ENCODE measurements at regions not wholly inside any gene's neighbourhood (a gene's known extent, or its start where the extent isn't known, plus 50 kb on each side); places are given as distances from the start of the nearest gene placed in this dataset.

GRCh38 chr21:15140321-15141019, 75.7 kb upstream of the NRIP1 start:
- H3K18ac ChIP-seq (ENCODE audit: low read length) = no peak overlapping the region
- no peaks in the 10 kb centered on the region for H3K79me1 ChIP-seq (ENCODE audit: low read depth, low read length)
- H3K4ac ChIP-seq (ENCODE audit: low read length) = no peak overlapping the region
- peak overlapping the region; percentile 5 for H2AFZ ChIP-seq (ENCODE audit: low read length)
- no peaks in the 10 kb centered on the region for H3K9me3 ChIP-seq (replicated peaks in 1 of 2; ENCODE audit: control insufficient read depth in 2 of 2, insufficient read depth in 1 of 2, low read depth in 1 of 2, low read length in 2 of 2)
- no peak overlapping the region for H2BK5ac ChIP-seq (ENCODE audit: low read length)
- H3K4me2 ChIP-seq (ENCODE audit: insufficient read depth, low read length, poor library complexity, severe bottlenecking) = no peak overlapping the region
- H2BK12ac ChIP-seq (ENCODE audit: low read length) = no peak overlapping the region
- no peak overlapping the region for H2BK15ac ChIP-seq (ENCODE audit: low read length)
- no peak overlapping the region for H2AK5ac ChIP-seq (ENCODE audit: low read depth, low read length)
- WGBS, 2 donors (ENCODE audit: extremely low coverage in 2 of 2, insufficient read length in 2 of 2, insufficient replicate concordance in 1 of 2) = no CpG with 5 or more reads among the region's 9 CpGs
- H3K4me3 ChIP-seq (ENCODE audit: low read length in 2 of 2) = no peak overlapping the region
- no peak overlapping the region for H2BK120ac ChIP-seq (ENCODE audit: low read depth, low read length)
- no peaks in the 10 kb centered on the region for H3K27me3 ChIP-seq (ENCODE audit: control insufficient read depth in 3 of 3, insufficient read depth in 3 of 3, low read depth in 1 of 3, low read length in 3 of 3)
- no peak overlapping the region for H3K9ac ChIP-seq (ENCODE audit: low read depth, low read length, poor library complexity)
- DNase-seq (ENCODE audit: low spot score) = no peak
- H3K4me1 ChIP-seq (ENCODE audit: control insufficient read depth in 2 of 2, insufficient read depth in 1 of 2, low read depth in 1 of 2, low read length in 2 of 2) = peaks cover 6 to 15% of the 10 kb centered on the region in 2 donors
- no peak overlapping the region for H3K23ac ChIP-seq (ENCODE audit: low read depth, low read length, poor library complexity)
- H3K36me3 ChIP-seq (replicated peaks in 1 of 2; ENCODE audit: control insufficient read depth in 2 of 2, insufficient read depth in 2 of 2, low read length in 2 of 2) = no peaks in the 10 kb centered on the region
- H3K14ac ChIP-seq (ENCODE audit: low read length) = no peak overlapping the region
- no peak overlapping the region for H3K27ac ChIP-seq (replicated peaks; ENCODE audit: low read length)
- no peak overlapping the region for H4K91ac ChIP-seq (ENCODE audit: low read depth, low read length, poor library complexity)
- no peak overlapping the region for H4K8ac ChIP-seq (ENCODE audit: low read depth, low read length)

GRCh38 chr21:15141261-15141970, 76.6 kb upstream of the NRIP1 start:
- Histone ChIP-seq H3K27me3 (ENCODE audit: control insufficient read depth in 3 of 3, insufficient read depth in 3 of 3, low read depth in 1 of 3, low read length in 3 of 3) (no peaks in the 10 kb centered on the region), H3K27ac (replicated peaks; ENCODE audit: low read length) (no peak overlapping the region), H2BK12ac (ENCODE audit: low read length) (no peak overlapping the region), H2BK15ac (ENCODE audit: low read length) (no peak overlapping the region), H2BK5ac (ENCODE audit: low read length) (no peak overlapping the region), H3K23ac (ENCODE audit: low read depth, low read length, poor library complexity) (no peak overlapping the region), H3K9ac (ENCODE audit: low read depth, low read length, poor library complexity) (no peak overlapping the region), H3K4me1 (ENCODE audit: control insufficient read depth in 2 of 2, insufficient read depth in 1 of 2, low read depth in 1 of 2, low read length in 2 of 2) (peaks cover 6 to 15% of the 10 kb centered on the region in 2 donors), H3K4me2 (ENCODE audit: insufficient read depth, low read length, poor library complexity, severe bottlenecking) (no peak overlapping the region), H3K18ac (ENCODE audit: low read length) (no peak overlapping the region), H4K91ac (ENCODE audit: low read depth, low read length, poor library complexity) (no peak overlapping the region), H3K9me3 (replicated peaks in 1 of 2; ENCODE audit: control insufficient read depth in 2 of 2, insufficient read depth in 1 of 2, low read depth in 1 of 2, low read length in 2 of 2) (no peaks in the 10 kb centered on the region), H2AFZ (ENCODE audit: low read length) (no peak overlapping the region), H3K79me1 (ENCODE audit: low read depth, low read length) (no peaks in the 10 kb centered on the region), H2BK120ac (ENCODE audit: low read depth, low read length) (no peak overlapping the region), H3K36me3 (replicated peaks in 1 of 2; ENCODE audit: control insufficient read depth in 2 of 2, insufficient read depth in 2 of 2, low read length in 2 of 2) (no peaks in the 10 kb centered on the region), H4K8ac (ENCODE audit: low read depth, low read length) (no peak overlapping the region), H3K4me3 (ENCODE audit: low read length in 2 of 2) (no peak overlapping the region), H3K14ac (ENCODE audit: low read length) (no peak overlapping the region), H2AK5ac (ENCODE audit: low read depth, low read length) (no peak overlapping the region), H3K4ac (ENCODE audit: low read length) (no peak overlapping the region)
- no CpG with 5 or more reads among the region's 8 CpGs for WGBS, 2 donors (ENCODE audit: extremely low coverage in 2 of 2, insufficient read length in 2 of 2, insufficient replicate concordance in 1 of 2)
- DNase-seq (ENCODE audit: low spot score) = no peak

- Histone ChIP-seq H3K79me1 (ENCODE audit: low read depth, low read length) (no peaks in the 10 kb centered on the region), H4K8ac (ENCODE audit: low read depth, low read length) (no peak overlapping the region), H3K4me2 (ENCODE audit: insufficient read depth, low read length, poor library complexity, severe bottlenecking) (no peak overlapping the region), H3K23ac (ENCODE audit: low read depth, low read length, poor library complexity) (no peak overlapping the region), H3K36me3 (replicated peaks in 1 of 2; ENCODE audit: control insufficient read depth in 2 of 2, insufficient read depth in 2 of 2, low read length in 2 of 2) (no peaks in the 10 kb centered on the region), H2AK5ac (ENCODE audit: low read depth, low read length) (no peak overlapping the region), H2BK120ac (ENCODE audit: low read depth, low read length) (no peak overlapping the region), H3K27ac (replicated peaks; ENCODE audit: low read length) (no peak overlapping the region), H2AFZ (ENCODE audit: low read length) (no peak overlapping the region), H3K18ac (ENCODE audit: low read length) (no peak overlapping the region), H3K9ac (ENCODE audit: low read depth, low read length, poor library complexity) (no peak overlapping the region), H3K27me3 (ENCODE audit: control insufficient read depth in 3 of 3, insufficient read depth in 3 of 3, low read depth in 1 of 3, low read length in 3 of 3) (no peaks in the 10 kb centered on the region), H3K4me3 (ENCODE audit: low read length in 2 of 2) (no peak overlapping the region), H3K4ac (ENCODE audit: low read length) (no peak overlapping the region), H2BK12ac (ENCODE audit: low read length) (no peak overlapping the region), H3K14ac (ENCODE audit: low read length) (no peak overlapping the region), H3K9me3 (replicated peaks in 1 of 2; ENCODE audit: control insufficient read depth in 2 of 2, insufficient read depth in 1 of 2, low read depth in 1 of 2, low read length in 2 of 2) (no peaks in the 10 kb centered on the region), H4K91ac (ENCODE audit: low read depth, low read length, poor library complexity) (no peak overlapping the region), H2BK15ac (ENCODE audit: low read length) (no peak overlapping the region), H3K4me1 (ENCODE audit: control insufficient read depth in 2 of 2, insufficient read depth in 1 of 2, low read depth in 1 of 2, low read length in 2 of 2) (peaks cover 4 to 15% of the 10 kb centered on the region in 2 donors), H2BK5ac (ENCODE audit: low read length) (no peak overlapping the region)
- WGBS, 2 donors (ENCODE audit: extremely low coverage in 2 of 2, insufficient read length in 2 of 2, insufficient replicate concordance in 1 of 2) = no CpG with 5 or more reads among the region's 4 CpGs
- no peak for DNase-seq (ENCODE audit: low spot score)
Observed at GRCh38 chr21:15144026-15144425, 79.2 kb upstream of the NRIP1 start.

- H3K9me3 ChIP-seq (replicated peaks in 1 of 2; ENCODE audit: control insufficient read depth in 2 of 2, insufficient read depth in 1 of 2, low read depth in 1 of 2, low read length in 2 of 2) = peaks cover 0 to 5% of the 10 kb centered on the region in 2 donors
- H3K4me2 ChIP-seq (ENCODE audit: insufficient read depth, low read length, poor library complexity, severe bottlenecking) = no peak overlapping the region
- H3K4ac ChIP-seq (ENCODE audit: low read length) = no peak overlapping the region
- H3K23ac ChIP-seq (ENCODE audit: low read depth, low read length, poor library complexity) = no peak overlapping the region
- H3K4me3 ChIP-seq (ENCODE audit: low read length in 2 of 2) = no peak overlapping the region
- no peak for DNase-seq (ENCODE audit: low spot score)
- H3K18ac ChIP-seq (ENCODE audit: low read length) = no peak overlapping the region
- no peak overlapping the region for H2AFZ ChIP-seq (ENCODE audit: low read length)
- WGBS, 2 donors (ENCODE audit: extremely low coverage in 2 of 2, insufficient read length in 2 of 2, insufficient replicate concordance in 1 of 2) = no CpG with 5 or more reads among the region's 2 CpGs
- no peaks in the 10 kb centered on the region for H3K36me3 ChIP-seq (replicated peaks in 1 of 2; ENCODE audit: control insufficient read depth in 2 of 2, insufficient read depth in 2 of 2, low read length in 2 of 2)
- no peaks in the 10 kb centered on the region for H3K4me1 ChIP-seq (ENCODE audit: control insufficient read depth in 2 of 2, insufficient read depth in 1 of 2, low read depth in 1 of 2, low read length in 2 of 2)
- H4K8ac ChIP-seq (ENCODE audit: low read depth, low read length) = no peak overlapping the region
- no peak overlapping the region for H3K14ac ChIP-seq (ENCODE audit: low read length)
- no peaks in the 10 kb centered on the region for H3K79me1 ChIP-seq (ENCODE audit: low read depth, low read length)
- no peak overlapping the region for H3K9ac ChIP-seq (ENCODE audit: low read depth, low read length, poor library complexity)
- no peak overlapping the region for H2BK15ac ChIP-seq (ENCODE audit: low read length)
- H2BK5ac ChIP-seq (ENCODE audit: low read length) = no peak overlapping the region
- no peak overlapping the region for H2BK120ac ChIP-seq (ENCODE audit: low read depth, low read length)
- no peak overlapping the region for H2AK5ac ChIP-seq (ENCODE audit: low read depth, low read length)
- no peak overlapping the region for H3K27ac ChIP-seq (replicated peaks; ENCODE audit: low read length)
- H3K27me3 ChIP-seq (ENCODE audit: control insufficient read depth in 3 of 3, insufficient read depth in 3 of 3, low read depth in 1 of 3, low read length in 3 of 3) = peaks cover 0 to 3% (median 0%) of the 10 kb centered on the region in 3 experiments
- H2BK12ac ChIP-seq (ENCODE audit: low read length) = no peak overlapping the region
- no peak overlapping the region for H4K91ac ChIP-seq (ENCODE audit: low read depth, low read length, poor library complexity)
Observed at GRCh38 chr21:15148437-15148836, 83.6 kb upstream of the NRIP1 start.
